ENCODE measurements at regions not wholly inside any gene's neighbourhood (a gene's known extent, or its start where the extent isn't known, plus 50 kb on each side); places are given as distances from the start of the nearest gene placed in this dataset.

- no peak for TF ChIP-seq CTCF (IDR thresholded peaks at IDR 0.05)
- TF ChIP-seq POLR2A (IDR thresholded peaks at IDR 0.05): no peak
These were observed 93.0 kb upstream of the SMYD2 start for GRCh38 chr1:214187933-214188332.
